ENCODE measurements at regions not wholly inside any gene's neighbourhood (a gene's known extent, or its start where the extent isn't known, plus 50 kb on each side); places are given as distances from the start of the nearest gene placed in this dataset.

DNA sequence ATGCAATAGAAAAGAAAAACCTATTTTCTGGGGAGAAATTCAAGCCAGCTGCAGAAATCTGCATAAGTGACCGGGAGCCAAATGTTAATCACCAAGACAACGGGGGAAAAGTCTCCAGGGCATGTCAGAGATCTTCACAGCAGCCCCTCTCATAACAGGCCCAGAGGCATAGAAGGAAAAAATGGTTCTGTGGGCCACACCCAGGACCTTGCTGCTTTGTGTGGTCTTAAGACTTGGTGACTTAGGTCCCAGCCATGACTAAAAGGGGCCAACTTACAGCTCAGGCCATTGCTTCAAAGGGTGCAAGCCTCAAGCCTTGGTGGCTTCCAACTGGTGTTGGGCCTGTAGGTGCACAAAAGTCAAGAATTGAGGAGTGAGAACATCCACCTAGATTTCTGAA is 2847.6 kb upstream of the PCDH20 start:
- no peak for TF ChIP-seq YY1 (IDR thresholded peaks at IDR 0.05; ENCODE audit: insufficient read depth, insufficient read length)
- TF ChIP-seq SUZ12 (IDR thresholded peaks at IDR 0.05; ENCODE audit: extremely low read depth, insufficient read depth, insufficient read length), result no peak
- no peak for TF ChIP-seq ZNF274 (IDR thresholded peaks at IDR 0.05; ENCODE audit: low read depth, low read length)
